ENCODE measurements at regions not wholly inside any gene's neighbourhood (a gene's known extent, or its start where the extent isn't known, plus 50 kb on each side); places are given as distances from the start of the nearest gene placed in this dataset.

- no peaks in the 10 kb centered on the region for H4K20me1 ChIP-seq (ENCODE audit: insufficient read depth)
- WGBS (ENCODE audit: low lambda C conversion rate) = 39% methylated on average over 4 of the region's 4 CpGs
- H3F3A ChIP-seq (replicated peaks; ENCODE audit: insufficient read depth) = no peaks in the 10 kb centered on the region
- ChIA-PET CTCF (interaction anchor here (0.8 kb wide), 1 partner anchor 27 kb away, joined by 3 read pairs; no protein-coding TSS in a partner anchor), POLR2A (no interaction called here)
- TF ChIP-seq MXI1 (IDR thresholded peaks at IDR 0.05; ENCODE audit: low read depth, low read length) (no peak), TEAD4 (IDR thresholded peaks at IDR 0.05; ENCODE audit: borderline replicate concordance, insufficient read depth) (no peak), GABPA (IDR thresholded peaks at IDR 0.05; ENCODE audit: low read depth) (no peak), SIN3A (IDR thresholded peaks at IDR 0.05; ENCODE audit: borderline replicate concordance, low read depth, low read length) (no peak), RFX5 (IDR thresholded peaks at IDR 0.05; ENCODE audit: low read length) (no peak)
- no peaks in the 10 kb centered on the region; the same call in 1 of the 2 replicates for H3K9me3 ChIP-seq
- no peak overlapping the region for H2AFZ ChIP-seq (ENCODE audit: low read depth)
- DNase-seq = no peak
- no peaks in the 10 kb centered on the region for H3K27me3 ChIP-seq (ENCODE audit: insufficient read depth)
- H3K9ac ChIP-seq = no peak overlapping the region
- no peak overlapping the region for H3K4me3 ChIP-seq (ENCODE audit: low read depth in 2 of 2, low read length in 1 of 2)
- H3K9me2 ChIP-seq = no peaks in the 10 kb centered on the region
- no peaks in the 10 kb centered on the region for H3K79me2 ChIP-seq (ENCODE audit: insufficient read depth)
- no peaks in the 10 kb centered on the region for H3K36me3 ChIP-seq (replicated peaks in 1 of 2; ENCODE audit: control insufficient read depth in 1 of 2, insufficient read depth in 2 of 2, low read length in 1 of 2)
- H3K4me1 ChIP-seq (ENCODE audit: control insufficient read depth in 1 of 2, insufficient read depth in 2 of 2, low read depth in 1 of 2, low read length in 1 of 2) = no peaks in the 10 kb centered on the region
- no peak overlapping the region for H3K4me2 ChIP-seq
- H3K27ac ChIP-seq (ENCODE audit: low read depth in 2 of 2, low read length in 1 of 2) = no peak overlapping the region
These were observed 557.1 kb upstream of the MEX3C start for GRCh38 chr18:51754566-51754965.

- Histone ChIP-seq H3K27ac (ENCODE audit: low read depth in 2 of 2, low read length in 1 of 2) (no peak overlapping the region), H3K9me2 (no peaks in the 10 kb centered on the region), H3K9me3 (no peaks in the 10 kb centered on the region), H3K9ac (no peak overlapping the region), H3K36me3 (replicated peaks in 1 of 2; ENCODE audit: control insufficient read depth in 1 of 2, insufficient read depth in 2 of 2, low read length in 1 of 2) (no peaks in the 10 kb centered on the region), H4K20me1 (ENCODE audit: insufficient read depth) (no peaks in the 10 kb centered on the region), H3K79me2 (ENCODE audit: insufficient read depth) (no peaks in the 10 kb centered on the region), H3K27me3 (ENCODE audit: insufficient read depth) (no peaks in the 10 kb centered on the region), H2AFZ (ENCODE audit: low read depth) (no peak overlapping the region), H3F3A (replicated peaks; ENCODE audit: insufficient read depth) (no peaks in the 10 kb centered on the region), H3K4me2 (no peak overlapping the region), H3K4me1 (ENCODE audit: control insufficient read depth in 1 of 2, insufficient read depth in 2 of 2, low read depth in 1 of 2, low read length in 1 of 2) (no peaks in the 10 kb centered on the region), H3K4me3 (ENCODE audit: low read depth in 2 of 2, low read length in 1 of 2) (no peak overlapping the region)
- TF ChIP-seq USF1 (IDR thresholded peaks at IDR 0.05; ENCODE audit: borderline replicate concordance, low read depth) = no peak
- no peak for TF ChIP-seq EP300 (IDR thresholded peaks at IDR 0.05; ENCODE audit: borderline replicate concordance in 1 of 2, low read depth in 1 of 2, low read length in 1 of 2)
- no peak for TF ChIP-seq FOXM1 (IDR thresholded peaks at IDR 0.05; ENCODE audit: low read depth)
- TF ChIP-seq POLR2AphosphoS5 (IDR thresholded peaks at IDR 0.05; ENCODE audit: low read depth, low read length) = no peak
- TF ChIP-seq RFX5 (IDR thresholded peaks at IDR 0.05; ENCODE audit: low read length) = no peak
- TF ChIP-seq REST (IDR thresholded peaks at IDR 0.05; ENCODE audit: low read depth, low read length) = no peak
- TF ChIP-seq NRF1 (IDR thresholded peaks at IDR 0.05; ENCODE audit: low read depth, low read length) = no peak
- TF ChIP-seq GABPA (IDR thresholded peaks at IDR 0.05; ENCODE audit: low read depth) = no peak
- no peak for TF ChIP-seq MAX (IDR thresholded peaks at IDR 0.05; ENCODE audit: low read depth)
- no peak for TF ChIP-seq SIN3A (IDR thresholded peaks at IDR 0.05; ENCODE audit: borderline replicate concordance, low read depth, low read length)
- TF ChIP-seq MXI1 (IDR thresholded peaks at IDR 0.05; ENCODE audit: low read depth, low read length) = no peak
- no peak for TF ChIP-seq TCF12 (IDR thresholded peaks at IDR 0.05)
- no peak for TF ChIP-seq RCOR1 (IDR thresholded peaks at IDR 0.05; ENCODE audit: low read length)
- no peak for TF ChIP-seq NFIC (IDR thresholded peaks at IDR 0.05; ENCODE audit: borderline replicate concordance)
- no peak for TF ChIP-seq FOSL2 (IDR thresholded peaks at IDR 0.05; ENCODE audit: borderline replicate concordance, low read depth)
- no peak for TF ChIP-seq RAD21 (IDR thresholded peaks at IDR 0.05; ENCODE audit: low read length)
- TF ChIP-seq ELF1 (IDR thresholded peaks at IDR 0.05) = no peak
- TF ChIP-seq PBX3 (IDR thresholded peaks at IDR 0.05) = no peak
- TF ChIP-seq CHD2 (IDR thresholded peaks at IDR 0.05; ENCODE audit: low read length, partially characterized antibody) = no peak
- no peak for TF ChIP-seq IRF3 (IDR thresholded peaks at IDR 0.05; ENCODE audit: low read depth, low read length)
- no peak for DNase-seq
- CTCF ChIA-PET = no interaction called here
- 17% methylated on average over 5 of the region's 5 CpGs for WGBS (ENCODE audit: low lambda C conversion rate)
- POLR2A ChIA-PET = no interaction called here
These were observed 559.9 kb upstream of the MEX3C start for GRCh38 chr18:51757255-51757924.

Data from SK-N-SH (cell line).